GM21360 (cell line): ENCODE measurements at regions not wholly inside any gene's neighbourhood (a gene's known extent, or its start where the extent isn't known, plus 50 kb on each side); places are given as distances from the start of the nearest gene placed in this dataset.

Experiments
- ATAC-seq: cut with Tn5 transposase; IDR thresholded peaks from one replicate; pipeline ENCODE4 v1.9.1; 2021; ENCODE audit warnings: mild to moderate bottlenecking, moderate library complexity; ENCODE audit not compliant: unreplicated experiment

DNA sequence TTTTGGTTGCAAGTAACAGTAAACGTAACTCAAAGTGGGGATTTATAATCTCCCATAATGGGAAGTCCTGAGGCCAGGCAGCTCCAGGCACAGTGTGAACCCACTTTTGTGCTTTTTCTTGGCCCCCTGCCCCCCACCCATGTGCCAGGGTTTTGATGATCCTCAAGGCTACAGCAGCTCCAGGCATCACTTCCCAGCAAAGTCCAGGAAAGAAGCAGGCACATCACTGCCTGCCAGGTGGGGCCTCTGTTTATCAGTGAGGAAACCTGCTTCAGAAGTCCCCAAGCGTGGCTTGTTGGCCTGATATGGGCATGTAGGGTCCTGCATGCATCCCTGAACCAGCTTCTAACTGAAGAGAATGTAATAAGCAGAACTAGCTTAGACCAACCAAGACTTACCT is 299.2 kb upstream of the SKOR2 start:
- no peak for ATAC-seq

DNA sequence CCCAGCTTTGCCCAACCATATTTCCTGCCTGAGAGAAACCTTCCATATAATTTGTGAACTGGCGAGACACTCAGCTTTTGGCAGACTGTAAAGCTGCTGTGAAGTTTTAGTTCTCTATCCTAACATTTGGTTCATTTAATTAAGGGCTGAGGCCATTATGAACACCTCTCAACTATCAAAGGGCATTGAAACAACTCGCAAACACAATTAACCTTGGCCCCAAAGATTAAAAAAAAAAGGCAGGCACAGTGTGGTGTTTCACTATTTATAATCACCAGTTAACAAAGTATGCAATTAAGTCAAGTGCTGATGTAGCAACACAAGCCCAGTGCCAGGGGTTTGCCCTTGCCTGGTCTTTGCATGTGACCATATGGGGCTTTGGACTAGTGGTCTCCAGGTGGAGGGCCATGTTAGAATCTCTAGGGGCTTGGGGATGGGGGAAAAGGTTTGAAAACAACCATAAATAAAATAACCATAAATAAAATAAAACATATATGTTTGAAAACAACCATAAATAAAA is 297.6 kb upstream of the SKOR2 start:
- ATAC-seq = no peak

DNA sequence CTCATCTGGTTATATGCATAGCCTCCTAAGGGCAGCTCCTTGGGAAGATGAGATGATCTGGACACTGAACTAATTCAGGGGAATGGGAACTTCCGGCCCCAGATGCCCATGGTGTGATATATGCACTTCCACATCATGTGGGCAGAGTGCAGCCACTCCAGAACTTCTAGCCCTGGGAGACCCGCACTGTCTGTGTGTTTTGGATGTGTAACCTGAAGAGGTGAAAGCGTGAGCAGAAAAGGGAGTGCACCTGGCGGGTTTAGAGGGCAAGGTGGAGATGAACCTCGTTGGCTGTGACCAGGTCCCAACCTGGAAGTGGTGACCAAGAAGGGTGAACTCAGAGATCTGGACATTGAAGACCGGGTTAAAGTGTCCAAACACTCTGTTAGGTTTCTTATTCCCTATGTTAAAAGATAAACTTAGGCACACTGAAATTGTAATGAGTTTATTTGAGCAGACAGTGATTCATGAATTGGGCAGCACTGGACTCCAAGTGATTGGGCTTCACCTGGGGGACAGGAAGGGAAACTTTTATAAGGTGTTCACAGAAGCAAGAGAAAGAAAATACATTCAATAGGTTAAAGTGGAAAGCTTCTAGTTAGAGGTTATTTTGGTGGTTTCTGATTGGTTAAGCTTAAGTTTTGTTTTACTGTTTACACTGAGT is 296.2 kb upstream of the SKOR2 start:
- no peak for ATAC-seq

DNA sequence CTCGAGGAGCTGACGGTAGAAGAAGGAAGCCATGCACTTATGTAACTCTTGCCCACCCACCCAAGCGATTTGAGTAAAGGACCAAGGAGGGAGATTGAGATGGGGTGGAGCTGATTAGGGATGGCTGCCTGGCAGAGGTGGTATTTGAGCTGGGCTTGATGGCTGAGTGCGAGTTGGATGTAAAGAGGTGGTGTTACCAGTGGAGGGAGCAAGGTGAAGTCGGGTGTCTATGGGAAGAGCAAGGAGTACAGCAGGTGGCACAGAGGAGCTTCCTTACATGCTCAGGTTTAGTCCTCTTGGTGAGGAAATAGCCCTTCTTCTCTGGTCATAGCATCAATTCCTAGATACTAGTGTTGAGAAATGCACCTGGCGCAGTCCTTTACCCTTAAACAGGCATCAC is 294.2 kb upstream of the SKOR2 start:
- no peak for ATAC-seq

DNA sequence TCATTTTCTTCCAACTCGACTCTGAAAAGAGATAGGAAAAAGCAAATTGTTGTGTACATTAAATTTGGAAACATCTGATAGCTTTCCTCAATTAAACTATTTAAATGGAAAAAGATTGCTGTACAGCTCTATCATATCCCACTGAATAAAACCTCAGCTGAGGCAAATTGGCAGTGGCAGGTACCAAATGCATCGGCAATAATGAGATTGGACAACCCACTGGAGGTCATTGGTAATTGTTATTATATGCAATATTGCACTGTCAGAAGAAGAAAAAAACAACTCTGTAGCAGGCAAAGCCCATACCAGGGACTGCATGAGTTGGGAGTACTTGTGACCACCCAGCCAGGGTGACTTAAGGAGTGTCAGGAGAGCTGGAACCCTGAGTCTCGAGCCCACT is 291.6 kb upstream of the SKOR2 start:
- ATAC-seq = no peak

DNA sequence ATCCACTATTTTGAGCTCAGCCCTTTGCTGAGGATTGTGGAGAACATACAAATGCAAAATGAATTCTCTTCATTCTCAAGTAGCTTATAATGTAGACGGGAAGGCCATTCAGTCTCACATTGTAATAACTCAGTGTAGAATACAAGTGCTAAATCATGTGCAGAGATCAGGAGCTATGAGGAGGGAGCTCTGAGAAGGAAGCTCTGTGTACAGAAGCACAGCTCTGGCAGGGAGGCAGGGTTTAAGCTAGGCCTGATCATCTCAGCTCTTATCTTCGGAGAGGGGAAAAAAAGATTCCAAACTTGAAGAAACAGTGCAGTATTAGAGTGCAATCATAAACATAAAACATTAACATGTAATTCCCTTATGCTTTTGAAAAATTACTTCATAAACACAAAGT is 291.1 kb upstream of the SKOR2 start:
- ATAC-seq = no peak

DNA sequence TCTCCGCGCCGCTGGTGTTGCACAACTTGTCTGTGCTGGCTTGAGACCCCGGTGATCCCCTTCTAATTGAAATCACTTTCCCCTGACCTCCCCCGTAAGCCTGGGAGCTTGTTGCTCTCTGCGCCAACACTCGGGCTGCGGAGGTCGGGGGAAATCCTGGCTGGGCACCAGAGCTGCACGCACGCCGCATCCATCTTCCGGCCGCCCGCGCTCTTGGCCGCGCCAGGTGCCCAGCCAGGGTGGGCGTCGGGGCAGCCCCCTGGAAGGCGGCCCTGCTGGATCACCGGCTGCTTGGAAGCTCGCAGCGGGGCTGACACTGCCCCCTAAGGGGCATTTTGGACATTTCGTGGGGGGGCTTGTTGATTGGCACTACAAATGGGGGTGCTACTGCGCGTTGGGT is 280.3 kb upstream of the SKOR2 start:
- ATAC-seq = no peak

DNA sequence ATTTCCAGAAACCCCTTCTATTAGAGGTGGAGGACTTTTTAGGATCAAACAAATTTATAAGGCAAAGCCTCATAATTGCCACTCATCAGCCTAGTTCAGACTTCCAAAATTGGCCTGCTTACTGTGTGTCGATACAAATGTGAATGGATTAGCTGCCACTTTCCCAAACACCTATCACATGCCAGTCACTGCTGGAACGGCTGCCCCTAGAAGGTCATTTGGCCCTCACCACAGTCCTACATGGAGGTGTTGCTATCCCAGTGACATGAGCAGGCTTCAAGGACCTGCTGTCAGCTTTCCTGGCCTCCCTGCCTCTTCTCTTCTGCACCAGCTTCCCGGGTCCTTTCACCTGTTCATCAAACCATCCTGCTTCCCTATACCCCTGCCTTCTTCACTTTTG is 279.2 kb upstream of the SKOR2 start:
- ATAC-seq = no peak

DNA sequence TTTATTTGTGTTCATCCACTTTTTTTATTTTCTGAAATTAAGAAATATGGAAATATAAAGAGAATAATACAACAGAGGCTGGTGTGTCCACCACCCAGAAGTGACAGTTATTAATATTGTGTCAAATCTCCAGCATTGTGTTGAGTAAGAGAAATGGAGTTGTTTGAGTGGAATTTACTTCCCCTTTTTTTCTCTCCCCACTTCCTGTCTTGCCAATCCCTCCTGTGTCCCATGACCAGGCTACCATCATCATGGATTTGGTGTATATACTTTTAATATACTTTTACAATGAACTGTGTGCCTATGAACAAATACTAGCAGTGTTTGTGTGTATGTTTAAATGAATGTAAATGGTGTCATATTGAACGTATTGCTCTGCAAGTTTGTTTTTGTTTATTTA is 276.9 kb upstream of the SKOR2 start:
- ATAC-seq = no peak

DNA sequence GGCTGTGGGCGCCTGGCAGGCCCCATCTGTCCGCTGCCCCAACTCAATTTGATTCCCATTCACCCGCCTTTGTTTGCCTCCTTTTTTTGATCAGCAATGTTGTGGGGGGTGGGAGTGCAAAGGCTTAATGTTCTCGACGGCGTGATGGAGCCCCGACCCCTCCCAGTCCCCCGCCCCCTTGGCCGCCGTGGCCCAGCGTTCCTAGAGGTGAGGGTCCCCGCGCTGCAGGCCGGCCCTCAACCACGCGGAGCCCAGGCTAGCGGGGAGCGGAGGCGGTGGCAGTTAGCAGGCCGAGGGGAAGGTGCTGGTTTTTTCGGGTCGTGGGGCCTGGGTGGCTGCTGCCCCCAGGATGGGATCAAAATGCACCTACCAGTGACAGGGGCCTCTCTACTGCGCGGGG is 274.7 kb upstream of the SKOR2 start:
- no peak for ATAC-seq

DNA sequence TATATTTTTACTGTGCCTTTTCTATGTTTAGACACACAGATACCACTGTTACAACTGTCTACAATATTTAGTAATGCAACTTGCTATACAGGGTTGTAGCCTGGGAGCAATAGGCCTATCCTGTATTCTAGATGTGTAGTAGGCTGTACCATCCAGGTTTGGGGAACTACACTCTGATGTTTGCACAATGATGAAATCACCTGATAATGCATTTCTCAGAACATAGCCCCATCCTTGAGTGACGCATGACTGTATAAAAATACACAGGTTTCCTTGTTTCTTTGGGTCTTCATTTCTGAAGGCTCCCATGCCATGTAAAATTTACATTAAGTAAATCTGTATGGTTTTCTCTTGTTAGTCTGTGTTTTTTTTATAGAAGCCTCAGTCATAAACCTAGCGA is 270.9 kb upstream of the SKOR2 start:
- no peak for ATAC-seq

DNA sequence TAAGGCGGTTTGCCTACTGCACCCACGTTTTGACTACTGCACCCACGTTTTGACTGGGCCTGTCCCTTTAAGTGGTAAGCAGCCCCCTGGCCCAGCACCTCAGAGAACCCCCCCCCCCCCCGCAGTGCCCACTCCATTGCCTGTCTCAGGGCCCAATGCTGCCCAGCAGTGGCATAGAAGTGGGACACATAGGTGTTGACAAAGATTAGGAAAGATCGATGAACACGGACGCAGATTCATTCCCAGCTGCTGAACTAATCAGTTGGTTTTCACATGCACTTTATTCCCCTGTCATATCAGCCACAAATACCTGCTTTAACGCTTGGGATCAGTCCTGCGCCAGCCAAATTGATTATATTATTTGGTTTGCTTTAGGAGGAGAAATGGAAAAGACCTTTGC is 268.8 kb upstream of the SKOR2 start:
- ATAC-seq = no peak

DNA sequence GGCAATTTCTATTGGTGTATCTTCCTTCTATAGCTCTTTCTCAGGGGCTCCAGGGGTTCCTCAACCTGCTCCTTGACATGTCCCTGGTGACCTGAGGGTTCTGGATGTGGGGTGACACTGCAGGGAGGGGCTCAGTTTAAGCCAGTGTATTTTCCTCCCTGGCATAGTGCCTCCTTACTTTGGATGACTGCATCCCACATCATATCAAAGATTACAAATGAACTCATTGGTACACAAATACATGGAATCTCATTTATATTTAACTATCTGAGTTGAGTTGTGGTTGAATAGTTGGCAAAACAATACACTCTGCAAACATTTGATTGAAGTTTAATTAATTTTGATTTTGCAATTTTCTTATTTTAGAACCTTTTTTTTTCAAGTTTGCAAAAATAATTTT is 268.2 kb upstream of the SKOR2 start:
- ATAC-seq = no peak

DNA sequence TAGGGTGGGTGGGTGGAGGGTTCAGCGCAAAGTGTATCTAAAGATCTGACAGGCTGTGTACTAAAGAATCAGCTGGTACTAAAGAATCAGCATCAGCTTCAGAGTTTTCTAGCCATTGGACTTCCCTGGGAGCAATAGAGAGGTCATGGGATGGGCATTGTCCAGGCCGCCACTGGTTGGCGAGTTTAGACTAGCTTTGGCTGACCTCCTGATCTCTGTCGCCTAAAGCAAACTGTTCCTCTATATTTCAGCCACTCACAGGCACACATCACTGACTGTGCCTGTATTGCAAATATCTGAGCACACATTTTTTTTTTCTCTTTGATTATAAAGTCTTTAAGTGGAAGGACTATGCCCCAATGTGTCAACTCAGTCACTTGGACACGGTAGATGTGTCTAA is 267.8 kb upstream of the SKOR2 start:
- no peak for ATAC-seq

DNA sequence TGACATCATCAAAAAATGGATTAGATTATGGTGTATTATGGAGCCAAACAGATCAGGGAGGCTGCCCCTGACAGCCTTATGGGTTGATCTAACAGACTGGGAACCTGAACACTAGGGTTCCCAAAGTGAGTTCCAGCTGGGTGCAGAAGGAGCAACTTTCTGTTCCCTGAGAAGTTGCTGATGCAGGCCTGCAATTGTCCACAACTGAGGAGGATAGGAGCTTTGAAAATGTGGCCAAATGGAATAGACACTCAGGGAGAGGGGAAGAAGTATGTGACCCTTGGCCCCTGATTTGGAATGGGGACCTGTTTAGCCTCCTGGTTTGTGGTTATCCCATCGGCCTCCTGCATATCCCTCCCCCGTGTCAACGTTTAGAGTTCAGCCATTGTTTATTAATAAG is 262.2 kb upstream of the SKOR2 start:
- no peak for ATAC-seq

DNA sequence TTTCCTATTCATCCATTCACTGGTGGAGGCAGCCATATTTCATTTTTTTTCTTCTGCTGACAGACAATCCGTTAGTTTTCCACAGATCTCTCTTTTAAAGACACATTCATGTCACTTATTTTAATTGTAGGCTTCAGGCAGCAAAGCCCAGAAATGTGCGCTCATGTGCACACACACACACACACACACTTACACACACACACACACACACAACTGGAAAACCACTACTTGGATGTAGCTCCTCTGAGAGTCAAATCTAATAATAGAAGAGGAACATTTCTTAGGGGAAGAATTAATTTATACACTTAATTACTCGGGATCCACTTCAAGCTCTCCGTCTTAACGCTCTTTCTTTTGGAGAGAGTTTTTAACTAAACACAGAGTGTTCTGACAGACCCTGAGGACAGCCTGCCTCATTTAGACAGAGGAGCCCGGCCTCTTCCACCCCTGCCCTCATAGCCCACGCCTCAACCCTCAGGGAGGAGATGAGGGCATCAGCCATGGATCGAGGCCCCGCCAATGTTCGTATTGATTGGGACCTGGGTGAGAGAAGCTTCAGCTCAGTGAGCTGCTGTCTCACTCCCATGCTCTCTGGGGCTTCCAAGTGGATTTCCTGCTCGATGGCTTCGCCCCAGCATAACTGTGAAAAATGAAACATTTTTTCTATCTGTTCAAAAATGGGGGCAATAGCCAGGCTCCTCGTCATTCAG is 261.4 kb upstream of the SKOR2 start:
- no peak for ATAC-seq

DNA sequence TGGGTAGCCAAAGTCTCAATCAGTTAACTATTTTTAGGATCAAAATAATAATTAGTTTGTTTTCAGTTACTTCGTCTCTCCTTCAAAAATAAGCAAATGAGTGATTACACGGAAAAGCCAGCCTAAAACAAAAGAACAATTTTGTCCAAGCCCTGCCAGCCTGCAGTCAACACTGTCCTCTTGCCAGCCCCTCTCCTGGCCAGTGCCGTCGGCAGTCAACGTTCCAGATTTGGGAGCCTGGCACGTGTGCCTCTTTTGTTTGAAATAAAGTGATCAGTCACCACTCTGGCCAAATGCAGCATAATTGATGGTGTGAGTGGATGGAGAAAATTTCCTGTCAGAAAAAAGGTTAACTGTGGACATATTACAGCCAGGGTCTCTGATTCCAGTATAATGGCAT is 260.6 kb upstream of the SKOR2 start:
- no peak for ATAC-seq

DNA sequence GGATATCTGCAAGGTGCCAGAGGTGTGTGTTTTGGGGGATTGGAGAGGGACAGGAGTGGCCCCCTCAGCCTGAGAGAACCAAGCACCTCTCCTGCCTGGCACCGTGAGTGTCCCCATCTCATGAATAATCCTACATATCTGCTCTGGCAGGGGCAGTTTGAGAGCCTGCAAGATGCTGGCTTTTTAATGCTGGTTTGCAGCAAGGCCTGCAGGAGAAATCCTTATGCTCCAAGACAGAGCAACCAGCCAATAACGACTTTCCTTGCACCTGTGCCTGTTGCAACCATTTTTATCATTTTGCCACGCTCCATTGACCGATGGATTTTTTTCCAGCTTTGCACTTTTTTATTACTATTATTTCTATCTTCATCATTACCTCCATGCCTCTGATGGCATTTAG is 259.4 kb upstream of the SKOR2 start:
- no peak for ATAC-seq

DNA sequence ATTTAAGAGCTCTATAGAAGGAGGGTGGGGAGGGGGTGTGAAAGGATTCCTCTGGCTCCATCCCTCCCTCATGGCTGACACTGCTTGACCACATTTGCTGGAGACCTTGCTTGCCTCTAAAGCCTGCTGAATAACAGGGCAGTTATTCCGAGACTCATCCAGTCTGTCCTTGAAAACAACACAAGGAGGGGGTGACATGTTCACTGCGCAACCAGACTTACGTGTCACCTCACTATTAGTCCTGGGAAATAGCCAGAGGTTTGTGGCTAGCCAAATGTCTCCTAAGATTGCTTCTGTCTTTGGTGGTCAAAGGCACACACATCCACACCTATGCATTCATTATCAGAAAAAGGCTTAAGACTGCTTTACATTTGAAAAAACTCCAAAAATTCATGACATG is 256.2 kb upstream of the SKOR2 start:
- ATAC-seq = no peak

DNA sequence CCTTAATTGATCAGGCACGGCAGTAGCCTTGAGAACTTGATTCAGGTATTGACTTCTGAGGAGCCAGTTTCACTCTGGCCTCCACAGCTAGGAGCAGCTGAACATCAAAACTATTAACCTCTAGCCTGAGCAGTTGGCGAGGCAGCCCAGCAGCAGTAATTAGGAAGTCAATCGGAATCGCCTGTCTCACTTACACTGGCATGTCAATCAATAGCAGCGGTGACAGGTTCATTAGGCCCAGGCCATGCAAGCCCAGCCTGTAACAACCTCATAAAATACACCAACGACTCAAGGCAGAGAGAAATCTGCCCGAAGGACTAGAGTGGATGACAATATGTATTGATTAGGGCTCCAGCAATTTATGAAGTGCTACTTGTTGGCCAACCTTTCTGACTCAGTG is 255.4 kb upstream of the SKOR2 start:
- no peak for ATAC-seq

DNA sequence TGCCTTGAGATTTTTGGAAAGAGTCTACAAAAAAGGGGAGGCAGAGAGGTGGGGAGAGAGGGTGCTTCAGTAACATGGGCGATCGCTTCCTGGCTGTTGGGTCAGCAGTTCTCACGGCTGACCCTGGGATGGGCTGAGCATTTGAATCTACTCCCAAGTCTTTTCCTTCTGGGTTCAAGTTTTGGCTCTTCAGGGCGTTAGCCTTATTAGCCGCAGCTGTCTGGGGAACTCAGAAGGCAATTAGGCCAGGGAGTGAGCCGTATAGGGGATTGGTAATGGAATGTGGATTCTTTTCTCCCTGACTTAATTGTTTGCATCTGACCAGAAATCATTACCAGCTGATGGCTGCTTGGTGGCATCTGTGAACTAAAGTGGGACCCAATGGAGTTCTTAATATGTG is 250.5 kb upstream of the SKOR2 start:
- no peak for ATAC-seq

DNA sequence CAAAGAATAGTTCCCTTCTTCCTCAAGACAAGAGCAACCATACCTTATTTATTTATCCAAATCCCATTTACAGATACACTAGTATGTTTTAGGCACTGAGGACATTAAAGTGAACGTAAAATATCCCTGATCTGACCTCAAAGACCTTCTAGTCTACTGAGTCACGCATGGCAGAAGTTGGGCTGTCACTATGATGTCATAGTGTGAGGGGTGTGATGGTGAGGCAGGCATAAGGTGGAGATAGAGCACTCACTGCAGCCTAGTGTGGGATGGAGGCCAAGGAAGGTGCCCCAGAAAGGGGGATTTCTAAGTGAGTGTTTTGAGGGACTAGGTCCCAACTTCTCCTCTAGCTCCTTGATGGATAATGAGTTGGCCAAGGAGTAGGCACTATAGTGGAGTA is 249.5 kb upstream of the SKOR2 start:
- ATAC-seq = no peak

DNA sequence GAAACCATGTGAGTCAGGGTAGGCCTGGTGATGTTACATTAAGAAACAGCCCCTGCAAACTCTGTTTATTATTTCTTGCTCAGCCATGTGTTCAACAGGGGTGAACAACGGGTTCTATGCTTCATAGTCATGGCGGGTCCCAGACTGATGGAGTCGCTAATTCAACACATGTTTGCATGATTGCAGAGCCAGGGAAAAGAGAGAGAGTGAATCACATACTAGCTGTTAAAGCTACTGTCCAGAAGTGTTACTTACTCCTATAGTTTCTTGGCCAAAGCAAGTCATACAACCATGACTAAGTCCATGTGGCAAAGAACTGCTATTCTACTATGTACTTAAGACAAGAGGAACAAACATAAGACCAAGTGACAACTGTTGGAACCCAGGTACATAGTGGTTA is 241.2 kb upstream of the SKOR2 start:
- no peak for ATAC-seq
